ENCODE measurements at regions not wholly inside any gene's neighbourhood (a gene's known extent, or its start where the extent isn't known, plus 50 kb on each side); places are given as distances from the start of the nearest gene placed in this dataset.

DNA sequence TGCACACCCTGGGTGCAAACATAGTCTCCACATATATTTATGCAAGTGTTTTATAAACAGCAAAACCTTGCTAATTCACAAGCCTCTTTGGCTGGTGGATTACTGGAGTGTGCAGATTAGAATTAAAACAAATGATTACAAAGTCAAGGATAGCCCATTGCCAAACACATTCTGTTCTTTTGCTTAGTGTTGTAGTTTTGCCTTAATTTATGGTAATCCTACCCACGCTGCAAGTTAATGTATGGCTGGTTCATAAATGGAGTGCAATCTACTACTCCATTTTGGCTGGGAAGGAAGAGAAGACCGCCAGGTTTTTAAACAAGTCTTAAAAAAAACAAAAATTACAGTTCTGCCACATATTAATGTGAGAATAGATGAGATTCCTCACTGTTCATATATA lies 883.1 kb upstream of the KLHL29 start:
- intact Hi-C loops (cut with micrococcal nuclease) = no loop called here
- TF ChIP-seq ZBTB33 (IDR thresholded peaks at IDR 0.05; ENCODE audit: extremely low read depth, insufficient replicate concordance, low read length) (no peak), POLR2A (IDR thresholded peaks at IDR 0.05; ENCODE audit: borderline replicate concordance, extremely low read depth, insufficient read depth, insufficient read length) (no peak), RAD21 (IDR thresholded peaks at IDR 0.05; ENCODE audit: low read depth) (no peak), MAX (IDR thresholded peaks at IDR 0.05) (no peak), SIN3A (IDR thresholded peaks at IDR 0.05; ENCODE audit: low read depth) (no peak), POLR2AphosphoS5 (IDR thresholded peaks at IDR 0.05; ENCODE audit: low read depth, low read length) (no peak), ZNF274 (IDR thresholded peaks at IDR 0.05; ENCODE audit: low read depth, low read length) (no peak), TCF7L2 (IDR thresholded peaks at IDR 0.05; ENCODE audit: borderline replicate concordance, extremely low read depth, insufficient read depth, insufficient read length) (no peak), REST (IDR thresholded peaks at IDR 0.05; ENCODE audit: low read depth) (no peak), ZFX (IDR thresholded peaks at IDR 0.05) (no peak), JUND (IDR thresholded peaks at IDR 0.05) (no peak)
- DNase-seq (ENCODE audit: low read depth, low spot score) (no peak), ATAC-seq (no peak)
- no peaks in the 10 kb centered on the region for H3K4me1 ChIP-seq (ENCODE audit: control insufficient read depth in 1 of 2, insufficient read depth in 2 of 2, low read length in 2 of 2)
- H3K9me2 ChIP-seq (ENCODE audit: insufficient read depth) = no peaks in the 10 kb centered on the region
- BruUV-seq (replicated peaks) = no TSS peak
- H3K27ac ChIP-seq (ENCODE audit: low read depth, low read length) = no peak overlapping the region
- ChIA-PET CTCF (no interaction called here), POLR2A (no interaction called here), RAD21 (ENCODE audit: low non-redundant PET in 1 of 2, low total read pairs in 2 of 2, uncharacterized antibody in 2 of 2, unreplicated experiment in 2 of 2) (no interaction called here)
- H3K79me2 ChIP-seq (ENCODE audit: insufficient read depth, low read length) = no peaks in the 10 kb centered on the region
- no peaks in the 10 kb centered on the region for H4K20me1 ChIP-seq (ENCODE audit: insufficient read depth)
- no peak overlapping the region for H2AFZ ChIP-seq (ENCODE audit: low read depth, low read length, poor library complexity, severe bottlenecking)
- H3K4me3 ChIP-seq (replicated peaks in 1 of 2; ENCODE audit: low read depth in 1 of 2, low read length in 2 of 2) = no peak overlapping the region
- peaks cover 4 to 10% of the 10 kb centered on the region in 2 experiments; a peak in 2 of 4 replicates for H3K9me3 ChIP-seq (ENCODE audit: control insufficient read depth in 1 of 2, insufficient read depth in 1 of 2, low read depth in 1 of 2, low read length in 2 of 2)
- no peaks in the 10 kb centered on the region for H3K36me3 ChIP-seq (ENCODE audit: control insufficient read depth in 1 of 2, insufficient read depth in 2 of 2, low read length in 2 of 2)
- H3K9ac ChIP-seq (ENCODE audit: low read length) = no peak overlapping the region
- no peaks in the 10 kb centered on the region for H3K27me3 ChIP-seq (ENCODE audit: insufficient read depth, low read length)
- H3K4me2 ChIP-seq (ENCODE audit: low read length) = no peak overlapping the region
